ENCODE measurements at regions not wholly inside any gene's neighbourhood (a gene's known extent, or its start where the extent isn't known, plus 50 kb on each side); places are given as distances from the start of the nearest gene placed in this dataset.

DNA sequence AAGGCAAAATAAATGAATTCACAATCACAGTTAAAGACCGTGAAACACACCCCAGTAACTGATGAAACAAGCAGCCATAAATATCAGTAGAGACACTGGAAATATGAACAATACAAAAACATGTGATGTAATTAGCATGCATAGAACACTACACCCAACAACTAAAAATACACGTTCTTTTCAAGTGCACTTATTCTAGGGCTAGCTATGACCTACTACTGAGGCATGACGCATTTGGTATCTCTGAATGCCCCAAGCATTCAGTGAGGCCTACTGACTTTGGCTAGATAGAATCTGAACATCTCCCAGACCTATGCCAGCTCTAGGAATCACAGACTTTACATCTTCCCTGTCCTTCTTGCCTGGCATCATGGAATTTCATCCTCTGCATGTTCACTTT lies 450.0 kb upstream of the ID2 start:
- ChIA-PET POLR2A (no interaction called here), CTCF (no interaction called here)
- no peak for ATAC-seq

More for the DNA sequence above, 450.0 kb upstream of the ID2 start:
- Histone ChIP-seq H3K9me3 (ENCODE audit: control insufficient read depth in 1 of 2, insufficient read depth in 1 of 2, low read depth in 1 of 2, low read length in 2 of 2) (no peaks in the 10 kb centered on the region), H3K36me3 (ENCODE audit: control insufficient read depth in 1 of 2, insufficient read depth in 2 of 2, low read length in 2 of 2) (no peaks in the 10 kb centered on the region), H3K9me2 (ENCODE audit: insufficient read depth) (no peaks in the 10 kb centered on the region), H3K79me2 (ENCODE audit: insufficient read depth, low read length) (no peaks in the 10 kb centered on the region), H3K4me2 (ENCODE audit: low read length) (no peak overlapping the region), H3K27ac (ENCODE audit: low read depth, low read length) (no peak overlapping the region), H3K27me3 (ENCODE audit: insufficient read depth, low read length) (0 out of 2 replicates have a peak, but pooled peaks cover 2% of the 10 kb centered on the region), H4K20me1 (ENCODE audit: insufficient read depth) (no peaks in the 10 kb centered on the region), H3K9ac (ENCODE audit: low read length) (no peak overlapping the region), H2AFZ (ENCODE audit: low read depth, low read length, poor library complexity, severe bottlenecking) (no peak overlapping the region), H3K4me3 (replicated peaks in 1 of 2; ENCODE audit: low read depth in 1 of 2, low read length in 2 of 2) (no peak overlapping the region), H3K4me1 (ENCODE audit: control insufficient read depth in 1 of 2, insufficient read depth in 2 of 2, low read length in 2 of 2) (peaks cover 2 to 10% of the 10 kb centered on the region in 2 experiments; a peak in 3 of 4 replicates)
- intact Hi-C loops (cut with micrococcal nuclease): no loop called here
- no peak for TF ChIP-seq EZH2 (IDR thresholded peaks at IDR 0.05)
- no peak for TF ChIP-seq MAX (IDR thresholded peaks at IDR 0.05)
- TF ChIP-seq POLR2A (IDR thresholded peaks at IDR 0.05; ENCODE audit: borderline replicate concordance, extremely low read depth, insufficient read depth, insufficient read length): no peak
- TF ChIP-seq EGR1 (IDR thresholded peaks at IDR 0.05; ENCODE audit: low read depth): no peak
- no peak for TF ChIP-seq ELF1 (IDR thresholded peaks at IDR 0.05; ENCODE audit: borderline replicate concordance, low read depth)
- TF ChIP-seq SIN3A (IDR thresholded peaks at IDR 0.05; ENCODE audit: low read depth): no peak
- no peak for TF ChIP-seq CEBPB (IDR thresholded peaks at IDR 0.05; ENCODE audit: low read depth)
- TF ChIP-seq, protein P1, sequence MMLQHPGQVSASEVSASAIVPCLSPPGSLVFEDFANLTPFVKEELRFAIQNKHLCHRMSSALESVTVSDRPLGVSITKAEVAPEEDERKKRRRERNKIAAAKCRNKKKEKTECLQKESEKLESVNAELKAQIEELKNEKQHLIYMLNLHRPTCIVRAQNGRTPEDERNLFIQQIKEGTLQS (IDR thresholded peaks at IDR 0.05): no peak
- no peak for TF ChIP-seq REST (IDR thresholded peaks at IDR 0.05; ENCODE audit: low read depth)
- no peak for TF ChIP-seq SP1 (IDR thresholded peaks at IDR 0.05; ENCODE audit: low read depth)
- no peak for TF ChIP-seq ZNF274 (IDR thresholded peaks at IDR 0.05; ENCODE audit: low read depth, low read length)
- TF ChIP-seq CBX3 (IDR thresholded peaks at IDR 0.05; ENCODE audit: low read depth): no peak
- no peak for TF ChIP-seq JUND (IDR thresholded peaks at IDR 0.05)
- no peak for DNase-seq (ENCODE audit: low read depth, low spot score)
- no TSS peak for BruUV-seq (replicated peaks)
- RAD21 ChIA-PET (ENCODE audit: low non-redundant PET in 1 of 2, low total read pairs in 2 of 2, uncharacterized antibody in 2 of 2, unreplicated experiment in 2 of 2): no interaction called here
